ENCODE measurements at regions not wholly inside any gene's neighbourhood (a gene's known extent, or its start where the extent isn't known, plus 50 kb on each side); places are given as distances from the start of the nearest gene placed in this dataset.
"Not testable (repeated sequence)": the region's sequence is repeated elsewhere in the genome, so short reads cannot be mapped to it uniquely, and the experiment has no call there.

GRCh38 chr4:163693211-163693610 is 198.7 kb downstream of the TMA16 start:
- no peak for ATAC-seq
- intact Hi-C loops (cut with DNase I), result no loop called here

GRCh38 chr4:163693776-163694175 is 199.3 kb downstream of the TMA16 start:
- Histone ChIP-seq H3K27me3 (no peaks in the 10 kb centered on the region), H3K4me1 (no peaks in the 10 kb centered on the region), H3K9me3 (no peaks in the 10 kb centered on the region), H3K27ac (no peak overlapping the region), H3K4me3 (no peak overlapping the region), H3K36me3 (no peaks in the 10 kb centered on the region)
- ATAC-seq (no peak), DNase-seq (no peak)
- no peak for TF ChIP-seq CTCF (IDR thresholded peaks at IDR 0.05)
- intact Hi-C loops (cut with DNase I), result no loop called here

More at GRCh38 chr4:163693211-163693610, 198.7 kb downstream of the TMA16 start:
- Histone ChIP-seq H3K9me3 (no peaks in the 10 kb centered on the region), H3K36me3 (no peaks in the 10 kb centered on the region), H3K27ac (no peak overlapping the region), H3K4me3 (no peak overlapping the region), H3K4me1 (no peaks in the 10 kb centered on the region), H3K27me3 (no peaks in the 10 kb centered on the region)
- DNase-seq, result no peak
- no peak for TF ChIP-seq CTCF (IDR thresholded peaks at IDR 0.05)

- H3K27ac ChIP-seq, result no peak overlapping the region
- no peak overlapping the region for H3K4me3 ChIP-seq
- DNase-seq, result no peak
- no peaks in the 10 kb centered on the region for H3K4me1 ChIP-seq
- H3K36me3 ChIP-seq, result no peaks in the 10 kb centered on the region
- TF ChIP-seq CTCF (IDR thresholded peaks at IDR 0.05), result no peak
- no peaks in the 10 kb centered on the region for H3K27me3 ChIP-seq
- intact Hi-C loops (cut with DNase I), result no loop called here
- no peak for ATAC-seq
- H3K9me3 ChIP-seq, result no peaks in the 10 kb centered on the region
Observed at GRCh38 chr4:163694385-163694784, 199.9 kb downstream of the TMA16 start.

- DNase-seq (no peak), ATAC-seq (no peak)
- Histone ChIP-seq H3K4me1 (no peaks in the 10 kb centered on the region), H3K9me3 (no peaks in the 10 kb centered on the region), H3K27ac (no peak overlapping the region), H3K27me3 (no peaks in the 10 kb centered on the region), H3K36me3 (no peaks in the 10 kb centered on the region), H3K4me3 (no peak overlapping the region)
- no peak for TF ChIP-seq CTCF (IDR thresholded peaks at IDR 0.05)
- intact Hi-C loops (cut with DNase I), result no loop called here
Observed at GRCh38 chr4:163697121-163697520, 202.6 kb downstream of the TMA16 start.

- H3K4me1 ChIP-seq; H3K27ac ChIP-seq; H3K4me3 ChIP-seq; H3K27me3 ChIP-seq; ATAC-seq; DNase-seq; H3K9me3 ChIP-seq; intact Hi-C loops (cut with DNase I); H3K36me3 ChIP-seq: not testable (repeated sequence)
Observed at GRCh38 chr4:163700383-163700782, 205.9 kb downstream of the TMA16 start.

GRCh38 chr4:163701916-163702315 is 207.4 kb downstream of the TMA16 start:
- DNase-seq, result no peak
- H3K36me3 ChIP-seq, result no peaks in the 10 kb centered on the region
- intact Hi-C loops (cut with DNase I), result no loop called here
- H3K4me3 ChIP-seq, result no peak overlapping the region
- no peak overlapping the region for H3K27ac ChIP-seq
- ATAC-seq, result no peak
- H3K27me3 ChIP-seq, result no peaks in the 10 kb centered on the region
- H3K4me1 ChIP-seq, result no peaks in the 10 kb centered on the region
- no peaks in the 10 kb centered on the region for H3K9me3 ChIP-seq
- no peak for TF ChIP-seq CTCF (IDR thresholded peaks at IDR 0.05)

Measured in upper lobe of right lung (tissue), 1 donor.